SK-N-MC (cell line): ENCODE measurements at regions not wholly inside any gene's neighbourhood (a gene's known extent, or its start where the extent isn't known, plus 50 kb on each side); places are given as distances from the start of the nearest gene placed in this dataset.

Source experiments
- EZH2 ChIP-seq: fragments of 200-600 bp; sonication (generic); IDR thresholded peaks from one replicate; pipeline ENCODE4 v1.6.1; 2017; ENCODE audit warnings: antibody characterized with exemption
- POLR2AphosphoS5 ChIP-seq: IDR thresholded peaks from 2 replicates; pipeline ENCODE4 v1.6.1; 2012; ENCODE audit warnings: mild to moderate bottlenecking, low read depth, low read length, borderline replicate concordance

GRCh38 chr10:128485701-128486235 is 359.5 kb upstream of the MKI67 start:
- TF ChIP-seq EZH2: no peak
- TF ChIP-seq POLR2AphosphoS5: no peak
